ENCODE measurements at regions not wholly inside any gene's neighbourhood (a gene's known extent, or its start where the extent isn't known, plus 50 kb on each side); places are given as distances from the start of the nearest gene placed in this dataset.

- ChIA-PET POLR2A (no interaction called here), CTCF (no interaction called here)
Observed at GRCh38 chr3:174398761-174399160, 460.4 kb upstream of the NAALADL2 start.

- ChIA-PET POLR2A (no interaction called here), CTCF (no interaction called here)
Observed at GRCh38 chr3:174403831-174404230, 455.3 kb upstream of the NAALADL2 start.

- POLR2A ChIA-PET, result no interaction called here
Observed at GRCh38 chr3:174408310-174408709, 450.8 kb upstream of the NAALADL2 start.

GRCh38 chr3:174409086-174409743 lies 449.9 kb upstream of the NAALADL2 start:
- POLR2A ChIA-PET, result no interaction called here
- CTCF ChIA-PET, result no interaction called here

More at GRCh38 chr3:174408310-174408709, 450.8 kb upstream of the NAALADL2 start:
- CTCF ChIA-PET, result no interaction called here

- ChIA-PET POLR2A (no interaction called here), CTCF (no interaction called here)
Observed at GRCh38 chr3:174413062-174413912, 445.8 kb upstream of the NAALADL2 start.

GRCh38 chr3:174414902-174415301 lies 444.2 kb upstream of the NAALADL2 start:
- POLR2A ChIA-PET, result no interaction called here
- CTCF ChIA-PET, result no interaction called here

- ChIA-PET POLR2A (no interaction called here), CTCF (no interaction called here)
Observed at GRCh38 chr3:174417573-174417972, 441.6 kb upstream of the NAALADL2 start.

GRCh38 chr3:174419216-174419615 lies 439.9 kb upstream of the NAALADL2 start:
- ChIA-PET CTCF (no interaction called here), POLR2A (no interaction called here)

- POLR2A ChIA-PET, result no interaction called here
- CTCF ChIA-PET, result no interaction called here
Observed at GRCh38 chr3:174423936-174424335, 435.2 kb upstream of the NAALADL2 start.

- ChIA-PET POLR2A (no interaction called here), CTCF (no interaction called here)
Observed at GRCh38 chr3:174424656-174425055, 434.5 kb upstream of the NAALADL2 start.

GRCh38 chr3:174425422-174425821 lies 433.7 kb upstream of the NAALADL2 start:
- ChIA-PET POLR2A (no interaction called here), CTCF (no interaction called here)

- POLR2A ChIA-PET, result no interaction called here
- CTCF ChIA-PET, result no interaction called here
Observed at GRCh38 chr3:174430986-174431385, 428.1 kb upstream of the NAALADL2 start.

GRCh38 chr3:174431717-174432116 lies 427.4 kb upstream of the NAALADL2 start:
- POLR2A ChIA-PET, result no interaction called here
- CTCF ChIA-PET, result no interaction called here

- ChIA-PET POLR2A (no interaction called here), CTCF (no interaction called here)
Observed at GRCh38 chr3:174436367-174436766, 422.8 kb upstream of the NAALADL2 start.

GRCh38 chr3:174438501-174439145 lies 420.5 kb upstream of the NAALADL2 start:
- POLR2A ChIA-PET, result no interaction called here
- CTCF ChIA-PET, result no interaction called here

- CTCF ChIA-PET, result no interaction called here
- POLR2A ChIA-PET, result no interaction called here
Observed at GRCh38 chr3:174439331-174440252, 419.5 kb upstream of the NAALADL2 start.

- ChIA-PET CTCF (no interaction called here), POLR2A (no interaction called here)
Observed at GRCh38 chr3:174440253-174440701, 418.9 kb upstream of the NAALADL2 start.

- POLR2A ChIA-PET, result no interaction called here
- CTCF ChIA-PET, result no interaction called here
Observed at GRCh38 chr3:174440741-174441587, 418.2 kb upstream of the NAALADL2 start.

- CTCF ChIA-PET, result no interaction called here
- POLR2A ChIA-PET, result no interaction called here
Observed at GRCh38 chr3:174441588-174442301, 417.4 kb upstream of the NAALADL2 start.

Data from activated CD8-positive, alpha-beta memory T cell treated with anti-CD3 and anti-CD28 coated beads for 36 hours (primary cell).